Adrenal gland (tissue), 9 donors: ENCODE measurements at regions not wholly inside any gene's neighbourhood (a gene's known extent, or its start where the extent isn't known, plus 50 kb on each side); places are given as distances from the start of the nearest gene placed in this dataset.
"Not testable (repeated sequence)": the region's sequence is repeated elsewhere in the genome, so short reads cannot be mapped to it uniquely, and the experiment has no call there.

Experiments
- DNase-seq, 7 donors: peaks; one replicate each; pipeline ENCODE4 v3.0.0-alpha.2; 2019 to 2020
- H3K27ac ChIP-seq, 5 donors: fragments of 200-600 bp; sonication (generic) in 4 of 5; 1 replicate in 3 of 5; 2 replicates in 2 of 5; pipeline versions ENCODE4 v1.5.1 to v1.8.0; 2016 to 2020; ENCODE audit warnings: mild to moderate bottlenecking in 1 of 5
- H3K27me3 ChIP-seq: fragments of 200-600 bp; 2 replicates; pipeline ENCODE4 v1.8.0; 2021
- H3K36me3 ChIP-seq, 2 donors: fragments of 200-600 bp; replicated peaks in 1 of 2; 1 replicate in 1 of 2; 2 replicates in 1 of 2; pipeline versions ENCODE4 v1.5.1 to v1.8.0; 2018 to 2022
- H3K4me1 ChIP-seq, 2 donors: fragments of 200-600 bp; replicated peaks in 1 of 2; 1 replicate in 1 of 2; 2 replicates in 1 of 2; pipeline versions ENCODE4 v1.5.1 to v1.8.0; 2018 to 2021
- H3K4me3 ChIP-seq, 4 donors: fragments of 200-600 bp; sonication (generic) in 3 of 4; one replicate each; pipeline ENCODE4 v1.5.1; 2016 to 2018
- H3K9me3 ChIP-seq, 3 donors: fragments of 200-600 bp; sonication (generic) in 1 of 3; replicated peaks in 1 of 3; 1 replicate in 2 of 3; 2 replicates in 1 of 3; pipeline versions ENCODE4 v1.5.1 to v1.8.0; 2016 to 2021
- CTCF ChIP-seq, 6 experiments: fragments of 450-650 bp in 4 of 6; fragments of 200-600 bp in 2 of 6; sonication (generic) in 1 of 6; IDR thresholded peaks; 1 replicate in 5 of 6; 2 replicates in 1 of 6; pipeline versions ENCODE4 v1.5.1 to v1.8.0; 2016 to 2021; ENCODE audit warnings: antibody characterized with exemption in 6 of 6, mild to moderate bottlenecking in 2 of 6, moderate library complexity in 1 of 6
- POLR2A ChIP-seq, 2 donors: fragments of 450-650 bp; IDR thresholded peaks; one replicate each; pipeline ENCODE4 v1.6.1; 2017; ENCODE audit warnings: antibody characterized with exemption in 2 of 2, mild to moderate bottlenecking in 2 of 2, moderate library complexity in 1 of 2
- WGBS, 4 donors: extraction: QIAGEN DNeasy Blood & Tissue Kit in 2 of 4; methylation state at CpG; one replicate each; pipeline versions ENCODE4 v1.1.5 to v1.1.7; 2013 to 2017; 5-methylcytosine and 5-hydroxymethylcytosine counted together
- intact Hi-C, 2 donors: fragments of 100-400 bp; cut with DNase I; formaldehyde crosslinking; loops; one replicate each; pipeline versions ENCODE4 v1.14.1 to v1.15.0; 2022 to 2023
- donor health status: healthy with polysubstance abuse.
- donor health status: Bipolar disorder and iron deficiency.
- donor health status: DM: yes; HTN: yes; CAD: no.
- donor health status: DM: no; HTN: no; CAD: no.
- donor health status: DM: no; HTN: no; CAD: no.

GRCh38 chr11:29087200-29087812 is 929.5 kb downstream of the KCNA4 start:
- Histone ChIP-seq H3K27me3 (no peaks in the 10 kb centered on the region), H3K27ac (no peak overlapping the region), H3K9me3 (no peaks in the 10 kb centered on the region), H3K4me3 (no peak overlapping the region), H3K4me1 (no peaks in the 10 kb centered on the region), H3K36me3 (no peaks in the 10 kb centered on the region)
- WGBS, 4 donors = 0 to 14% (median 4%) methylated on average over 1 of the region's 1 CpG
- intact Hi-C loops = no loop called here
- DNase-seq = no peak
- TF ChIP-seq POLR2A (IDR thresholded peaks at IDR 0.05) (no peak), CTCF (IDR thresholded peaks at IDR 0.05) (no peak)

- WGBS, 4 donors = 82 to 100% (median 99%) methylated on average over 2 of the region's 2 CpGs
- intact Hi-C loops = no loop called here
- Histone ChIP-seq H3K27ac (no peak overlapping the region), H3K27me3 (no peaks in the 10 kb centered on the region), H3K4me1 (no peaks in the 10 kb centered on the region), H3K4me3 (no peak overlapping the region), H3K36me3 (no peaks in the 10 kb centered on the region), H3K9me3 (no peaks in the 10 kb centered on the region)
- no peak for TF ChIP-seq CTCF (IDR thresholded peaks at IDR 0.05)
- TF ChIP-seq POLR2A (IDR thresholded peaks at IDR 0.05) = no peak
- DNase-seq = no peak
Observed at GRCh38 chr11:29075726-29076125, 941.1 kb downstream of the KCNA4 start.

GRCh38 chr11:29063630-29064361 is 953.0 kb downstream of the KCNA4 start:
- H3K9me3 ChIP-seq = no peaks in the 10 kb centered on the region
- H3K4me3 ChIP-seq = no peak overlapping the region
- WGBS, 4 donors = 74 to 80% (median 76%) methylated on average over 3 of the region's 3 CpGs
- no peaks in the 10 kb centered on the region for H3K27me3 ChIP-seq
- no peaks in the 10 kb centered on the region for H3K36me3 ChIP-seq
- no peak overlapping the region for H3K27ac ChIP-seq
- H3K4me1 ChIP-seq = no peaks in the 10 kb centered on the region
- DNase-seq = no peak
- intact Hi-C loops = no loop called here
- no peak for TF ChIP-seq CTCF (IDR thresholded peaks at IDR 0.05)

GRCh38 chr11:29061452-29061851 is 953.3 kb downstream of the METTL15 start:
- TF ChIP-seq CTCF (IDR thresholded peaks at IDR 0.05) (no peak), POLR2A (IDR thresholded peaks at IDR 0.05) (no peak)
- no peaks in the 10 kb centered on the region for H3K4me1 ChIP-seq
- H3K27ac ChIP-seq = no peak overlapping the region
- H3K36me3 ChIP-seq = no peaks in the 10 kb centered on the region
- intact Hi-C loops = no loop called here
- H3K9me3 ChIP-seq = no peaks in the 10 kb centered on the region
- DNase-seq = no peak
- no peaks in the 10 kb centered on the region for H3K27me3 ChIP-seq
- H3K4me3 ChIP-seq = no peak overlapping the region

- H3K27me3 ChIP-seq, H3K9me3 ChIP-seq, H3K4me3 ChIP-seq, intact Hi-C loops, DNase-seq, H3K4me1 ChIP-seq, H3K27ac ChIP-seq, H3K36me3 ChIP-seq: not testable (repeated sequence)
- 57 to 77% (median 72%) methylated on average over 2 of the region's 2 CpGs for WGBS, 4 donors
Observed at GRCh38 chr11:29056487-29056886, 948.3 kb downstream of the METTL15 start.
